ENCODE measurements at regions not wholly inside any gene's neighbourhood (a gene's known extent, or its start where the extent isn't known, plus 50 kb on each side); places are given as distances from the start of the nearest gene placed in this dataset.
"Not testable (repeated sequence)": the region's sequence is repeated elsewhere in the genome, so short reads cannot be mapped to it uniquely, and the experiment has no call there.

GRCh38 chr12:126419131-126419530 lies 1353.9 kb downstream of the AACS start:
- no peak for DNase-seq

DNA sequence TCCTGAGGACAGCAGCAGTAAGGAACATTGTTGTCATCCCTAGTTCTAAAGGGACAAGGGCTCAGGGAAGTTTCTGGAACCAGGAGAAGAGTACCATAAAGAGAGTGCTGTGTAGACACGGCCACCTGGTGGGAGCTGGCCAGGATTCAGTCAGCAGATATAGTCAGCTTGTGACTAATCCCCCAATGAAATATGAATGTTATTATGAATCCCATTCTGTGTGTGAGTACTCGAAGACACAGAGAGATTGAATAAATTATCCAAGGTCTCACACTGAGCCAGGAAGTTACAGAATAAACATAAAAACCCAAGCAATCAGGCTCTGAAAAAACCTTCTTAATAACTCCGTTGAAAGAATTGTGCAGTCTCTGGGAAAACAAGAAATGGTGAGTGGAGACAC lies 1359.5 kb downstream of the AACS start:
- no peak for DNase-seq

GRCh38 chr12:126425264-126425663 lies 1360.0 kb downstream of the AACS start:
- no peak for DNase-seq

DNA sequence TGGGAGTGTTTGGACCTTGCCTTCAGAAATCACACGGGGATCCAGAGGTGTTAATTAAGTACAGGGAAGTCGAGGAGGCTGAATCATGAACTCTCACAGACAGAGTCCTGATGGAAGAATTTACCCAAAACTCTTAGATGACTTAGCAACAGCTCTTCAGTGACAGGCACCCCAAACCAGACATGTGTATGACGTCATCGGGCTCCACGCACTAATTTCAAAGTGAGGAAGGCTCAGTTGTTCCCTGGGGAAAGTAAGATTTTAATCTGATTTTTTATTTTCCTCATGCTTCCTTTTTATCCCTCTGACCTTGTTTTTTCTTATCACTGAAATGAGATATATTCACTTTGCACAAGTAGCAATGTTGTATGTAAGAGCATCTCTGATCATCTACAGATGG lies 1363.5 kb downstream of the AACS start:
- DNase-seq, result no peak

DNA sequence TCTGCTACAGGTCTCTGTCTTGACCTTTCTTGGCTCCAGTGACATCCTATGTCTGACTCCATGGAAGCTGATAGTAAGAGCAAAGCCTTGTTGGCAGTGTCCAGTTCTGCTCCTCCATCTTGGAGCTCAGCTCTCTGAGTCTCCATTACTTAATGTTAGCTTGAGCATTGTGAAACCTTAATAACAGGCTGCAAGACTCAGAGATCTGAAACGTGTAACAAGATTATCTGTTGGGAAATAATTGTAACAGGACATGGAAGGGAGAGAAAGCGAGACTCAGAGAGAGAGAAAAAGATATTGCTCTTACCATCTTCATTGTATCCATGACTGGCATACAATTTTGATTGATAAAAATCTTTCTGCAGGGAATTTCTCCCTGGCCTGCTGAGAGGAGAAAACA lies 1365.7 kb downstream of the AACS start:
- no peak for DNase-seq

- DNase-seq, result no peak
Observed at GRCh38 chr12:126431767-126432166, 1366.5 kb downstream of the AACS start.

- DNase-seq, result no peak
Observed at GRCh38 chr12:126432780-126433179, 1367.5 kb downstream of the AACS start.

- no peak for DNase-seq
Observed at GRCh38 chr12:126434412-126434985, 1369.3 kb downstream of the AACS start.

- DNase-seq, result no peak
Observed at GRCh38 chr12:126436041-126436440, 1370.8 kb downstream of the AACS start.

GRCh38 chr12:126437934-126438333 lies 1372.7 kb downstream of the AACS start:
- DNase-seq, result no peak

DNA sequence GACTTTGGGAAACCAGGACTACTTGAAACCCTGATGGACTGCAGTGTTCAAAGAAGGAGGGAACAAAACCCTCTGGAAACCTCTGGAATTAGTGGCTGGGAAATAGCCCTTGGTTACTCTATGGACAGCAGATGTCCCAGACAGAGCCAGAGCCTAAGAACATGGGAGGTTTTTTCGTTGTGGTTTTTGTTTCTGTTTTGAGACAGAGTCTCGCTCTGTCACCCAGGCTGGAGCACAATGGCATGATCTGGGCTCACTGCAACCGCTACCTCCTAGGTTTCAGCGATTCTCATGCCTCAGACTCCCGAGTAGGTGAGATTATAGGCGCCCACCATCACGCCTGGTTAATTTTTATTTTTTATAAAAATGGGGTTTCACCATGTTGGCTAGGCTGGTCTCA lies 1378.7 kb downstream of the AACS start:
- no peak for DNase-seq

- DNase-seq, result no peak
Observed at GRCh38 chr12:126447346-126447745, 1382.1 kb downstream of the AACS start.

GRCh38 chr12:126451809-126452208 lies 1386.6 kb downstream of the AACS start:
- no peak for DNase-seq

GRCh38 chr12:126452686-126453085 lies 1387.5 kb downstream of the AACS start:
- DNase-seq, result not testable (repeated sequence)

DNA sequence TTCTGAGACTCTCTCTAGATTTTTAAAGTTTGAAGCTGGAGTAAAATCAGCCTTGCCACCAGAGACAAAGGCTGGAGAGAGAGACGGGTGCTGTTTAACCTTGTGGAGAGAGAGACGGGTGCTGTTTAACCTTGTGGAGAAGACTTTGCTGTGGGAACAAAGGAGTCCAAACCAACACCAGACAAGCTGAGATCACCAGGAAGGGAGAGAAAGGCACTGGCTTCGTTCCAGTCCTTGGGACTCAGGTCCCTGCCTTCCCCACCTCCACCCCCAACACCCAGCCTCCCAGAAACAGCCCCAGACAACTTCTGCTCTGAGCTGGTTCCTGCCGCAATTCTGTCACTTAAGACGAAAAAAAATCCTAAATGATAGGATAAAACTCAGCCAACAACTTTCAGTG lies 1389.3 kb downstream of the AACS start:
- DNase-seq, result no peak

DNA sequence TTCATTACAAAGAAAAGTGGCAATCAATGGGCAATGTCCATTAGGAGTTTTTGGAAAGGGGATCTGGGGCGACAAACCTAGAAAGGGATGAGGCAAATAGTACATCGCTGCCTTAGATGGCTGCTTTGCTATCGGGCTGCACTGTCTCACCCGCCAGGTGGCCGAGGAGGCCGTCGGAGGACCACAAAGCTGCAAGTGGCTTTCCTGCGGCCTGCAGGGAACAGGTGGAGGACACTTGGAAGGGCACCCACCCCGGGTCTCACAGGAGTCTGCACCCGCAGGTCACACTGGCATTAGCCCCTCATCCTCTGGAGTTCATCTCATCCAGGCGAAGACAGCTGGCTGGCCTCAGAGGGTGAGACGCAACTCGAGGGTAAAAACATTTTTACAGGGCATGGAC lies 1392.5 kb downstream of the AACS start:
- no peak for DNase-seq

DNA sequence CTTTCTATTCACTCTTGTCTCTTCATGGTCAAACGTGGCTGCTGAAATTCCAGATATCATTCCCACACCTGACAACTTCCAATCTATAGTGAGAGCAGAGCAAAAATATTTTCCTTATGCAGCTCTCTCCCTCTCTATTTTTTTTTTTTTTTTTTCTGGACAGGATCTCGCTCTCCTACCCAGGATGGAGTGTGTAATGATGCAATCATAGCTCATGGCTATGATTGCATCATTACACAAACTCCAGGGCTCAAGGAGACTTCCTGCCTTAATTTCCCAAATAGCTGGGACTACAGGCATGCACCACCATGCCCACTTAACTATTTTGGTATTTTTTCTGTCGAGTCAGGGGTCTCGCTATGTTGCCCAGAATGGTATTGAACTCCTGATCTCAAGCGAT lies 1398.9 kb downstream of the AACS start:
- DNase-seq, result no peak

DNA sequence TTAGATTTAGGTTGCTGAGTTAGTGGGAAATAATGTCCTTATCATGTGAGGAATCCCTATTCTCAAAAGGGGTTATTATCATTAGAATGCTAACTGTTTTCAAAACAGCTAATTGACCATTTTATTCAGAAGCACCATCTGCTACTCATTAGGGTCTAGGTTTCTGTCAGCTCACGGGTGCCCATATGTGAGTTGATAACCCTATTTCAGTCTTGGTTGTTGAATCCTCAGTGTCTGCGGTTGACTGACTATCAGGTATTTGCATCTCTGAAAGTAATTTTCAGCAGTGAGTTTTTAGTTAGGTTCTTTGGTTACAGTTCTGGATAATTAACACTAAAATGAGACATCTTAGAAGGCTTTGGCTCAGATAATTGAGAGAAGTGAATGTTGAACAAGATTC lies 1404.0 kb downstream of the AACS start:
- no peak for DNase-seq

- DNase-seq, result no peak
Observed at GRCh38 chr12:126474703-126475102, 1409.5 kb downstream of the AACS start.

DNA sequence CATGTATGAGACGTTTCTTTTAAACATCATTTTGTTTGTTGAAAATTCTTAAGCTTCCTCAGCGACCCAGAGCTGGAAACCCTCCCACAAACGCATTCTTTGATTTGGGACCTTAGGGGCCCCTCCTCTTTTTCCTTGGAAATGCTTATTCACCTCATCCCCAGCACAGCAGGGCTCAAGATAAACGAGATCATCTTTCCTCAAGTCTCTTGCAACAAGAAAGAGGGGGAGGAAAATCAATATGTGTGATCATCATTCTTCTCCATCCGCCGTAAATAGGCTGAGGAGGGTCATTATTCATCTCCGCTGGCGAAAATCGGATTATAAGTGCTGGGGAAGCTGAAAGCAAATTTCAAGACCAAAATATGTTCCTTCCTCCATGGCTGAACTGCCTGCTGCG lies 1415.2 kb downstream of the AACS start:
- DNase-seq, result no peak

DNA sequence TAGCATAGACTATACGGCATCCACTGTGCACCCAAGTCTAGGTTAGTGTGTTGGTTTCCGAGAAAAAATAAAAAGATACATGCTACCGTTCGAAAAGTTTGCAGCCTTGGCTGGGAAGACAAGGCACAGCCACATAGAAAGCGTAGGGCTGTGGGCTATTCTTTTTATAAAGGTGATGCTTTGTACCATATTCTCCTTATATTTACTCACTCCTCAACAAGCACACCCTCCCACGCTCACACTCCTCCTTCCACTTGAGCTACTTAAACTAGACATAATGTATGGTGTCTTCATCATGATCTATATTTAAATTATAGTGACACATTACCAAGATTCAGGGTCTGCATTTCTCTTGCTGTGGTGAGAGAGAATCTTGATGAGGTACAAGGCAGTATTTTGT lies 1416.5 kb downstream of the AACS start:
- DNase-seq, result no peak

GRCh38 chr12:126482238-126482889 lies 1417.1 kb downstream of the AACS start:
- no peak for DNase-seq

GRCh38 chr12:126483145-126484068 lies 1418.2 kb downstream of the AACS start:
- no peak for DNase-seq

GRCh38 chr12:126487431-126487980 lies 1422.3 kb downstream of the AACS start:
- DNase-seq, result no peak
